ENCODE measurements at regions not wholly inside any gene's neighbourhood (a gene's known extent, or its start where the extent isn't known, plus 50 kb on each side); places are given as distances from the start of the nearest gene placed in this dataset.

DNA sequence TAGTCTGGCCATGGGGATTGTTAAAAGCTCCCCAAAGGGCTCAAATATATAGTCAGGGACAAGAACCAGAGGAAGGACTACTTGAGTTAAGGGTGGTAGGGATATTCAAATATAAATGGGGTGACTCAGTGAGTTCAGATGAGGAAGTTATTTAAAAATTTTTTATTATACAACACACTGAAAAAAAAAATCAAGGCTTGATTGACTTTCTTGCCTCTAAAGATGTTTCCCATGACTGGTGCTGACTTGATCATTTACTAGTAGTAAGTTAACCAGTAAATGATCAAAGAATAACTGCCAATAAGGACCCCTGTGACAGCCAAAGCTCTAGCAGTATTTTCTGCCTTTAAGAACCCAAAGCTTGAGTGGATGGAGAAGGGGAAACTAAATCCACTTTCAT is 357.6 kb upstream of the NR5A2 start:
- Histone ChIP-seq H3K9ac (ENCODE audit: insufficient read depth, low read depth, low read length) (no peak overlapping the region), H3K27me3 (ENCODE audit: control insufficient read depth in 1 of 2, insufficient read depth in 2 of 2, low read length in 2 of 2) (no peaks in the 10 kb centered on the region), H3K4me1 (ENCODE audit: insufficient read depth, low read length) (no peaks in the 10 kb centered on the region), H3K36me3 (replicated peaks in 1 of 2; ENCODE audit: control insufficient read depth in 1 of 2, insufficient read depth in 2 of 2, low read length in 2 of 2) (no peaks in the 10 kb centered on the region), H3K9me3 (ENCODE audit: low read length) (no peaks in the 10 kb centered on the region), H2AFZ (ENCODE audit: low read length) (no peak overlapping the region), H3K79me2 (ENCODE audit: insufficient read depth, low read length) (no peaks in the 10 kb centered on the region), H4K20me1 (ENCODE audit: insufficient read depth, low read length) (no peaks in the 10 kb centered on the region), H3K4me2 (ENCODE audit: low read depth, low read length) (no peak overlapping the region), H3K4me3 (replicated peaks in 1 of 3; ENCODE audit: insufficient read depth in 1 of 3, low read depth in 2 of 3, low read length in 3 of 3) (no peak overlapping the region), H3K27ac (ENCODE audit: extremely low read length, insufficient read depth, low read length) (no peak overlapping the region)
- FAIRE-seq (no peak), DNase-seq (ENCODE audit: low spot score) (no peak), ATAC-seq (no peak)
- intact Hi-C loops (cut with micrococcal nuclease; ENCODE audit: unreplicated experiment): no loop called here
- TF ChIP-seq ZNF746 (CRISPR knock-in tag; IDR thresholded peaks at IDR 0.05) (no peak), KMT2B (CRISPR knock-in tag; IDR thresholded peaks at IDR 0.05) (no peak), ZNF143 (CRISPR knock-in tag; IDR thresholded peaks at IDR 0.05) (no peak)
- TF ChIP-seq, protein P1, sequence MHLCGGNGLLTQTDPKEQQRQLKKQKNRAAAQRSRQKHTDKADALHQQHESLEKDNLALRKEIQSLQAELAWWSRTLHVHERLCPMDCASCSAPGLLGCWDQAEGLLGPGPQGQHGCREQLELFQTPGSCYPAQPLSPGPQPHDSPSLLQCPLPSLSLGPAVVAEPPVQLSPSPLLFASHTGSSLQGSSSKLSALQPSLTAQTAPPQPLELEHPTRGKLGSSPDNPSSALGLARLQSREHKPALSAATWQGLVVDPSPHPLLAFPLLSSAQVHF (CRISPR knock-in tag; IDR thresholded peaks at IDR 0.05): no peak
- CTCF ChIA-PET (ENCODE audit: low intra/inter-chr PET ratio, low total read pairs): no interaction called here
- no TSS peak for BruUV-seq (replicated peaks)
- POLR2A ChIA-PET: no interaction called here
- in situ Hi-C loops (cut with HindIII; ENCODE audit: extremely low pct_ligation_motif_present, low pct_unique_long_range_greater_than_20kb): no loop called here

DNA sequence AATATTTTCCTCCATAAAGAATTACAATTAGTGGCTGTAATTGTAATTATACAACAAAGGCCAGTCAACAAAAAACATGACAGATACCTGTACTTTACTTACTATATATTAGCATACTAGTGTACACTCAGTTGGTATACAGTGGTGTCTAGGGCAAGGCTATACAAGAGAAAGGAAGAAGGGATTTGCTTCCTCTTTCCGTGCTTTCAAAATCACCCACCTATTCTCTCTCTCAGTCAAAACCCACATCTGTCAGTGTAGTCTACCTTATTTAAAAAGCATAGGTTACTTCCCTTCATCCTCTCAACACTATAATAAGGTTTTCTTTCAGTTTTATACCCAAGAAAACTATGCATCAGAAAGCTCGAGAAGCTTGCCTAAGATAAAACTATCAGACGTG is 355.8 kb upstream of the NR5A2 start:
- 6% methylated on average over 3 of the region's 3 CpGs for WGBS (ENCODE audit: low lambda C conversion rate)
- Histone ChIP-seq H3K9me3 (ENCODE audit: low read length) (no peaks in the 10 kb centered on the region), H3K4me2 (ENCODE audit: low read depth, low read length) (no peak overlapping the region), H3K9ac (ENCODE audit: insufficient read depth, low read depth, low read length) (no peak overlapping the region), H2AFZ (ENCODE audit: low read length) (no peak overlapping the region), H3K4me3 (replicated peaks in 1 of 3; ENCODE audit: insufficient read depth in 1 of 3, low read depth in 2 of 3, low read length in 3 of 3) (no peak overlapping the region), H4K20me1 (ENCODE audit: insufficient read depth, low read length) (no peaks in the 10 kb centered on the region), H3K79me2 (ENCODE audit: insufficient read depth, low read length) (no peaks in the 10 kb centered on the region), H3K27ac (ENCODE audit: extremely low read length, insufficient read depth, low read length) (no peak overlapping the region), H3K27me3 (ENCODE audit: control insufficient read depth in 1 of 2, insufficient read depth in 2 of 2, low read length in 2 of 2) (no peaks in the 10 kb centered on the region), H3K4me1 (ENCODE audit: insufficient read depth, low read length) (no peaks in the 10 kb centered on the region), H3K36me3 (replicated peaks in 1 of 2; ENCODE audit: control insufficient read depth in 1 of 2, insufficient read depth in 2 of 2, low read length in 2 of 2) (no peaks in the 10 kb centered on the region)
- no TSS peak for BruUV-seq (replicated peaks)
- ATAC-seq (no peak), DNase-seq (ENCODE audit: low spot score) (no peak), FAIRE-seq (no peak)
- ChIA-PET POLR2A (no interaction called here), CTCF (ENCODE audit: low intra/inter-chr PET ratio, low total read pairs) (no interaction called here)
- intact Hi-C loops (cut with micrococcal nuclease; ENCODE audit: unreplicated experiment): no loop called here
- in situ Hi-C loops (cut with HindIII; ENCODE audit: extremely low pct_ligation_motif_present, low pct_unique_long_range_greater_than_20kb): no loop called here
- TF ChIP-seq NCOA5 (CRISPR knock-in tag; IDR thresholded peaks at IDR 0.05) (no peak), NFE2 (CRISPR knock-in tag; IDR thresholded peaks at IDR 0.05) (no peak)
